ENCODE measurements at regions not wholly inside any gene's neighbourhood (a gene's known extent, or its start where the extent isn't known, plus 50 kb on each side); places are given as distances from the start of the nearest gene placed in this dataset.
A peak's percentile ranks its signal among the peaks of the same experiment; 100 is the strongest.
"Not testable (repeated sequence)": the region's sequence is repeated elsewhere in the genome, so short reads cannot be mapped to it uniquely, and the experiment has no call there.

GRCh38 chr7:85896531-85896930 is 709.7 kb upstream of the SEMA3D start:
- no peak overlapping the region for H3K27ac ChIP-seq (replicated peaks in 1 of 4)
- no peak for DNase-seq (ENCODE audit: extremely low spot score)
- H3K27me3 ChIP-seq = no peaks in the 10 kb centered on the region
- TF ChIP-seq POLR2A (IDR thresholded peaks at IDR 0.05; ENCODE audit: low read depth) (no peak), POLR2AphosphoS5 (IDR thresholded peaks at IDR 0.05) (no peak), EP300 (IDR thresholded peaks at IDR 0.05) (no peak), CTCF (IDR thresholded peaks at IDR 0.05) (no peak)
- H3K36me3 ChIP-seq = no peaks in the 10 kb centered on the region
- H3K9me3 ChIP-seq = no peaks in the 10 kb centered on the region
- intact Hi-C loops (cut with DNase I) = loop anchor here (10.0 kb wide), 1 partner anchor 578 kb away; no protein-coding TSS in a partner anchor
- H3K4me1 ChIP-seq = no peaks in the 10 kb centered on the region
- no peak overlapping the region for H3K4me3 ChIP-seq

GRCh38 chr7:85895835-85896234 is 709.0 kb upstream of the SEMA3D start:
- no peak for DNase-seq (ENCODE audit: extremely low spot score)
- Histone ChIP-seq H3K9me3 (no peaks in the 10 kb centered on the region), H3K4me1 (no peaks in the 10 kb centered on the region), H3K27ac (replicated peaks in 1 of 4) (no peak overlapping the region), H3K4me3 (no peak overlapping the region), H3K27me3 (no peaks in the 10 kb centered on the region), H3K36me3 (no peaks in the 10 kb centered on the region)
- TF ChIP-seq EP300 (IDR thresholded peaks at IDR 0.05) = no peak
- 75% methylated on average over 1 of the region's 1 CpG for WGBS
- intact Hi-C loops (cut with DNase I) = loop anchor here (10.0 kb wide), 1 partner anchor 579 kb away; no protein-coding TSS in a partner anchor

- not testable (repeated sequence) for DNase-seq (ENCODE audit: extremely low spot score); H3K36me3 ChIP-seq; H3K27ac ChIP-seq (replicated peaks in 1 of 4); H3K9me3 ChIP-seq; H3K27me3 ChIP-seq; H3K4me3 ChIP-seq; H3K4me1 ChIP-seq
- intact Hi-C loops (cut with DNase I) = loop anchor here (10.0 kb wide), 1 partner anchor 583 kb away; no protein-coding TSS in a partner anchor
- 91% methylated on average over 5 of the region's 5 CpGs for WGBS
These were observed 705.0 kb upstream of the SEMA3D start for GRCh38 chr7:85891900-85892299.

- TF ChIP-seq POLR2AphosphoS5 (IDR thresholded peaks at IDR 0.05) (no peak), EP300 (IDR thresholded peaks at IDR 0.05) (no peak), CTCF (IDR thresholded peaks at IDR 0.05) (peak in 2 of 3 experiments; percentile 26 to 41), POLR2A (IDR thresholded peaks at IDR 0.05; ENCODE audit: low read depth) (no peak)
- no peaks in the 10 kb centered on the region for H3K9me3 ChIP-seq
- DNase-seq (ENCODE audit: extremely low spot score) = no peak
- intact Hi-C loops (cut with DNase I) = loop anchor here (10.0 kb wide), 1 partner anchor 584 kb away; no protein-coding TSS in a partner anchor
- H3K4me1 ChIP-seq = no peaks in the 10 kb centered on the region
- H3K27ac ChIP-seq (replicated peaks in 1 of 4) = no peak overlapping the region
- no peak overlapping the region for H3K4me3 ChIP-seq
- H3K36me3 ChIP-seq = no peaks in the 10 kb centered on the region
- H3K27me3 ChIP-seq = no peaks in the 10 kb centered on the region
These were observed 703.5 kb upstream of the SEMA3D start for GRCh38 chr7:85890244-85890811.

GRCh38 chr7:85887133-85887532 is 700.3 kb upstream of the SEMA3D start:
- no peak overlapping the region for H3K27ac ChIP-seq (replicated peaks in 1 of 4)
- no peaks in the 10 kb centered on the region for H3K9me3 ChIP-seq
- no peak for TF ChIP-seq POLR2A (IDR thresholded peaks at IDR 0.05; ENCODE audit: low read depth)
- TF ChIP-seq EP300 (IDR thresholded peaks at IDR 0.05) = no peak
- no peak for TF ChIP-seq CTCF (IDR thresholded peaks at IDR 0.05)
- TF ChIP-seq POLR2AphosphoS5 (IDR thresholded peaks at IDR 0.05) = no peak
- no peaks in the 10 kb centered on the region for H3K36me3 ChIP-seq
- DNase-seq (ENCODE audit: extremely low spot score) = no peak
- H3K4me3 ChIP-seq = no peak overlapping the region
- no peaks in the 10 kb centered on the region for H3K27me3 ChIP-seq
- no peaks in the 10 kb centered on the region for H3K4me1 ChIP-seq
- intact Hi-C loops (cut with DNase I) = no loop called here

- no peak for DNase-seq (ENCODE audit: extremely low spot score)
- intact Hi-C loops (cut with DNase I) = no loop called here
These were observed 695.5 kb upstream of the SEMA3D start for GRCh38 chr7:85882335-85882734.

More at GRCh38 chr7:85882335-85882734, 695.5 kb upstream of the SEMA3D start:
- H3K4me1 ChIP-seq = no peaks in the 10 kb centered on the region
- no peak overlapping the region for H3K27ac ChIP-seq (replicated peaks in 1 of 4)
- H3K4me3 ChIP-seq = no peak overlapping the region
- WGBS = 89% methylated on average over 1 of the region's 1 CpG
- no peak for TF ChIP-seq EP300 (IDR thresholded peaks at IDR 0.05)
- no peak for TF ChIP-seq POLR2A (IDR thresholded peaks at IDR 0.05; ENCODE audit: low read depth)
- TF ChIP-seq POLR2AphosphoS5 (IDR thresholded peaks at IDR 0.05) = no peak
- TF ChIP-seq CTCF (IDR thresholded peaks at IDR 0.05) = no peak
- no peaks in the 10 kb centered on the region for H3K27me3 ChIP-seq
- no peaks in the 10 kb centered on the region for H3K36me3 ChIP-seq
- H3K9me3 ChIP-seq = no peaks in the 10 kb centered on the region

Data from esophagus muscularis mucosa (tissue), 4 donors.